KMS-11 (cell line): ENCODE measurements at regions not wholly inside any gene's neighbourhood (a gene's known extent, or its start where the extent isn't known, plus 50 kb on each side); places are given as distances from the start of the nearest gene placed in this dataset.

ENCODE experiments used
- H2AFZ ChIP-seq: fragments of 200-600 bp; sonication (generic); 2 replicates; pipeline ENCODE4 v1.6.1; 2016; ENCODE audit warnings: antibody characterized with exemption, mixed run types, low read depth
- H3K27ac ChIP-seq: fragments of 200-600 bp; sonication (generic); 2 replicates; pipeline ENCODE4 v1.6.1; 2016; ENCODE audit warnings: mild to moderate bottlenecking, mixed run types
- H3K27me3 ChIP-seq: fragments of 200-600 bp; sonication (generic); 2 replicates; pipeline ENCODE4 v1.6.1; 2017; ENCODE audit warnings: mild to moderate bottlenecking, low read depth, mixed run types, moderate library complexity; ENCODE audit not compliant: insufficient read depth
- H3K36me3 ChIP-seq: fragments of 200-600 bp; sonication (generic); 2 replicates; pipeline ENCODE4 v1.6.1; 2017; ENCODE audit warnings: mild to moderate bottlenecking, mixed run types; ENCODE audit not compliant: insufficient read depth
- H3K4me1 ChIP-seq: fragments of 200-600 bp; sonication (generic); 2 replicates; pipeline ENCODE4 v1.6.1; 2016; ENCODE audit warnings: mild to moderate bottlenecking, low read depth, mixed run types; ENCODE audit not compliant: poor library complexity, severe bottlenecking
- H3K4me2 ChIP-seq: fragments of 200-600 bp; sonication (generic); 2 replicates; pipeline ENCODE4 v1.7.0; 2016; ENCODE audit warnings: mild to moderate bottlenecking, mixed run types
- H3K4me3 ChIP-seq: fragments of 200-600 bp; sonication (generic); IDR thresholded peaks from 2 replicates; pipeline ENCODE4 v1.6.1; 2017; ENCODE audit warnings: low read depth, low read length, mixed read lengths; ENCODE audit not compliant: insufficient read depth
- H3K79me2 ChIP-seq: fragments of 200-600 bp; sonication (generic); 2 replicates; pipeline ENCODE4 v1.6.1; 2016; ENCODE audit warnings: low read depth, mixed run types; ENCODE audit not compliant: insufficient read depth
- H3K9ac ChIP-seq: fragments of 200-600 bp; sonication (generic); 2 replicates; pipeline ENCODE4 v1.6.1; 2016; ENCODE audit warnings: mild to moderate bottlenecking, mixed run types
- H4K20me1 ChIP-seq: fragments of 200-600 bp; sonication (generic); 2 replicates; pipeline ENCODE4 v1.6.1; 2016; ENCODE audit warnings: mild to moderate bottlenecking, mixed run types; ENCODE audit not compliant: insufficient read depth
- TF ChIP-seq, protein P1 (sequence below): fragments of 200-600 bp; sonication (generic); conservative IDR thresholded peaks from 2 replicates; pipeline ENCODE4 v1.6.1; 2017; ENCODE audit warnings: low read depth, mild to moderate bottlenecking, antibody characterized with exemption, low read length, moderate library complexity, mixed read lengths

DNA sequence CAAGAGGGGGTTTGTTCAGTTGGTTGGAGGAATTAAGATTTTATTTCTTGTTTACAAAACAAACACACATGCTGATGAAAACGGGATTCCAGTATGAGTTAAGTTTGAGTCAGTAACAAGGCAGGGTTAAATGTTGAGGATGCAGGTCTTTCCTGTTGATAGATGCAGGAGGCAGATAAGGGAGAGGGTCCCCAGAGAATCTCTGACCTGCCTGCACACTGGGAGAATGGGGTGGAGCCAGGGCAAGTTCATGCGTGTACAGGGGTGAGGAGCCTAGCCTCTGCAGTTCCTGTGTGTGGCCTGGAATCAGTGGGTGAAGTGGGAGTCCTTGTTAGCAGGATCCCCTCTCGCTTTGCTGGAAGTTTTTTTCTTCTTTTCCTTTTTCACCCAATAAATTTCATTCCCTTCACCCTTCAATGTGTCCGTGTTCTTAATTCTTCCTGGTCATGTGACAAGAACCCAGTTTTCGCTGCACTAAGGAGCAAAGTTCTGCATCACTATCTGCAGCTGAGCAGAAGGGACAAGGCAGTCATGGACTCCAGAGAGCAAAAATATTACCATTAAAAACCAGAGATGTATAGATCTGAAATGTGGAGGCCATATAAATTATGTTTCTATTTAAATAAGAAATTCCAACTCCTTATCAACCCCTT, 69.9 kb upstream of the MARK1 start:
- Histone ChIP-seq H3K27me3 (no peaks in the 10 kb centered on the region), H3K4me3 (no peak overlapping the region), H3K9ac (no peak overlapping the region), H3K4me1 (no peaks in the 10 kb centered on the region), H2AFZ (no peak overlapping the region), H3K27ac (no peak overlapping the region), H4K20me1 (no peaks in the 10 kb centered on the region), H3K36me3 (no peaks in the 10 kb centered on the region), H3K4me2 (no peak overlapping the region), H3K79me2 (no peaks in the 10 kb centered on the region)
- TF ChIP-seq, protein P1, sequence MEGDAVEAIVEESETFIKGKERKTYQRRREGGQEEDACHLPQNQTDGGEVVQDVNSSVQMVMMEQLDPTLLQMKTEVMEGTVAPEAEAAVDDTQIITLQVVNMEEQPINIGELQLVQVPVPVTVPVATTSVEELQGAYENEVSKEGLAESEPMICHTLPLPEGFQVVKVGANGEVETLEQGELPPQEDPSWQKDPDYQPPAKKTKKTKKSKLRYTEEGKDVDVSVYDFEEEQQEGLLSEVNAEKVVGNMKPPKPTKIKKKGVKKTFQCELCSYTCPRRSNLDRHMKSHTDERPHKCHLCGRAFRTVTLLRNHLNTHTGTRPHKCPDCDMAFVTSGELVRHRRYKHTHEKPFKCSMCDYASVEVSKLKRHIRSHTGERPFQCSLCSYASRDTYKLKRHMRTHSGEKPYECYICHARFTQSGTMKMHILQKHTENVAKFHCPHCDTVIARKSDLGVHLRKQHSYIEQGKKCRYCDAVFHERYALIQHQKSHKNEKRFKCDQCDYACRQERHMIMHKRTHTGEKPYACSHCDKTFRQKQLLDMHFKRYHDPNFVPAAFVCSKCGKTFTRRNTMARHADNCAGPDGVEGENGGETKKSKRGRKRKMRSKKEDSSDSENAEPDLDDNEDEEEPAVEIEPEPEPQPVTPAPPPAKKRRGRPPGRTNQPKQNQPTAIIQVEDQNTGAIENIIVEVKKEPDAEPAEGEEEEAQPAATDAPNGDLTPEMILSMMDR: no peak

DNA sequence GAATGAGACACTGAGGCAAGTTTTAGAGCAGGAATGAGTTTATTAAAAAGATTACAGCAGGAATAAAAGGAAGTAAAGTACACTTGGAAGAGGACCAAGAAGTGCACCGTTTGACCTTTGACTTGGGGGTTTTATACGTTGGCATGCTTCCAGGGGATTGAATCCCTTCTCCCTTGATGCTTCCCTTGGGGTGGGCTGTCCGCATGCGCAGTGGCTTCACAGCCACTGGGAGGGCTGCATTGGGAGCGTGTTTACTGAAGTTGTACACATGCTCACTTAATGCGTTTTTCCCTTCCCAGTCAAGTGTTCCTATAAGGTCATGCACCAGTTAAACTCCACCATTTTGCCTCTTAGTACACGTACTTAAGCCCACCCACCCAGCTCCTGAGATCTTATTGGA, 72.4 kb upstream of the MARK1 start:
- Histone ChIP-seq H4K20me1 (no peaks in the 10 kb centered on the region), H3K9ac (no peak overlapping the region), H3K4me3 (no peak overlapping the region), H3K4me1 (no peaks in the 10 kb centered on the region), H3K79me2 (no peaks in the 10 kb centered on the region), H3K27me3 (no peaks in the 10 kb centered on the region), H3K36me3 (no peaks in the 10 kb centered on the region), H2AFZ (no peak overlapping the region), H3K27ac (no peak overlapping the region), H3K4me2 (no peak overlapping the region)
- TF ChIP-seq, protein P1: no peak

DNA sequence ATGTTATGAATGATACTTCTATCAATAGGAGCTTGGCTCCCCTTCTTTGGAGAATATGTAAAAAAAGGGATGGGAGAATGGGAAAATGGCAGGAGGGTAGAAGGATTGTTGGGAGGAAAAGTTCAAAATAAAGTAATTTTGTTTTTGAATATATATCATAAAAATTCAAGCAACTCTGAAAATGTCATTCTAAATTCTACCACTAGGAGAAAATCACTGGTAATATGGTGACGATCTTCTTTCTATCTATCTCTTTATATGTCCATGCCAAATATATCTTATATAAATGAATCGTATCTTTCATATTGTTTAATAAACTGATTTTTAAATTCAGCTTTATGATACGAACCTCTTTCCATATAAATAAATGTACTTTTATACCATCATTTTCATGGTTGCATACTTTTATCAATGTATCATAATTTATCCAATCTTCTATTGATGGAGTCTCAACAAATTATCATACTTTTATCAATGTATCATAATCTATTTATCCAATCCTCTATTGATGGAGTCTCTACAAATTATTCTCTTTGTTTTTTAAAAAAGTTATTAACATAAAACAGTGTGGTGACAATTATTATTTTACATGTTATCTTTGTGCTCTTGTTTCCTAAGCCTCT, 73.7 kb upstream of the MARK1 start:
- Histone ChIP-seq H3K4me3 (no peak overlapping the region), H3K4me1 (no peaks in the 10 kb centered on the region), H3K36me3 (no peaks in the 10 kb centered on the region), H3K27ac (no peak overlapping the region), H2AFZ (no peak overlapping the region), H3K4me2 (no peak overlapping the region), H3K27me3 (no peaks in the 10 kb centered on the region), H3K79me2 (no peaks in the 10 kb centered on the region), H3K9ac (no peak overlapping the region; the same call in 1 of the 2 replicates), H4K20me1 (no peaks in the 10 kb centered on the region)
- TF ChIP-seq, protein P1: peak; percentile 65

DNA sequence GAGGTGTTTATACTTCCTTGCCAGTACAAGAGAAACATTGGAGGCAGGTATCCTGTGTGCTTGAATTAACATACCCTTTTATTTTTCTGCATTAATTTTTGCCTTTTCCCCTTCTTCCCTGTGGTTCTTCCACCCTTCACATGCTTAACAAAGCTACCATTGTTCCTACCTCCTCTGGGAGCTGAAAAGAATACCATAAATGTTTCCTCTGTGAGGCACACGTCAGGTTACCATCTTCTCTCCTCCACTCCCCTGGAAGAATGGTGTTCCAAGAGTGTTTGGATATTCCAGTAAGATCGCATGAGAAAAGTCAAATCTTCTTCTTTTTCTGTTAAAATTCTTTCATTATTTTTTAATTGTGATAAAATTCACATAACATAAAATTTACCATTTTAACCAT, 74.6 kb upstream of the MARK1 start:
- H3K79me2 ChIP-seq: no peaks in the 10 kb centered on the region
- no peak overlapping the region for H2AFZ ChIP-seq
- no peak overlapping the region for H3K27ac ChIP-seq
- no peaks in the 10 kb centered on the region for H4K20me1 ChIP-seq
- H3K27me3 ChIP-seq: no peaks in the 10 kb centered on the region
- no peaks in the 10 kb centered on the region for H3K36me3 ChIP-seq
- TF ChIP-seq, protein P1: no peak
- no peak overlapping the region for H3K9ac ChIP-seq
- H3K4me1 ChIP-seq: peaks cover 2% of the 10 kb centered on the region
- no peak overlapping the region for H3K4me2 ChIP-seq
- no peak overlapping the region for H3K4me3 ChIP-seq
